ENCODE measurements at regions not wholly inside any gene's neighbourhood (a gene's known extent, or its start where the extent isn't known, plus 50 kb on each side); places are given as distances from the start of the nearest gene placed in this dataset.

DNA sequence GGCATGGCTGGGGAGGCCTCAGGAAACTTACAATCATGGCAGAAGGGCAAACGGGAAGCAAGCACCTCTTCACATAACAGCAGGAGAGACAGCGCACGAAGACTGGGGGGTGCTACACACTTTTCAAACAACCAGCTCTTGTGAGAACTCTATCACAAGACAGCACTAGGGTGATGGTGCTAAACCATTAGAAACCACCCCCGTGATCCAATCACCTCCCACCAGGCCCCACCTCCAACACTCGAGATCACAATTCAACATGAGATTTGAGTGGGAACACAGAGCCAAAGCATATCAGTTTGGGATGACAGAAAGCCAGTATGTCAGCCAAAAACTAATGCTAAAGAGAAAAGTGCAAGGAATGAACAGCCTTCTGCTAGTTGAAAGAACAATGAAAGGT lies 309.8 kb upstream of the CCDC54 start:
- Histone ChIP-seq H3K9me3 (ENCODE audit: control insufficient read depth, low read length) (peaks cover 13% of the 10 kb centered on the region), H3K36me3 (ENCODE audit: control insufficient read depth, insufficient read depth, low read length) (no peaks in the 10 kb centered on the region), H3K4me3 (ENCODE audit: extremely low read depth, insufficient read depth, low read length, poor library complexity, severe bottlenecking) (no peak overlapping the region), H3K4me1 (ENCODE audit: control insufficient read depth, insufficient read depth, low read length, poor library complexity, severe bottlenecking) (peaks cover 37% of the 10 kb centered on the region), H3K27ac (ENCODE audit: low read depth, low read length, severe bottlenecking) (no peak overlapping the region)
- WGBS, 2 experiments (ENCODE audit: insufficient coverage in 2 of 2): 80 to 100% methylated on average over 1 to 3 of the region's 5 CpGs

DNA sequence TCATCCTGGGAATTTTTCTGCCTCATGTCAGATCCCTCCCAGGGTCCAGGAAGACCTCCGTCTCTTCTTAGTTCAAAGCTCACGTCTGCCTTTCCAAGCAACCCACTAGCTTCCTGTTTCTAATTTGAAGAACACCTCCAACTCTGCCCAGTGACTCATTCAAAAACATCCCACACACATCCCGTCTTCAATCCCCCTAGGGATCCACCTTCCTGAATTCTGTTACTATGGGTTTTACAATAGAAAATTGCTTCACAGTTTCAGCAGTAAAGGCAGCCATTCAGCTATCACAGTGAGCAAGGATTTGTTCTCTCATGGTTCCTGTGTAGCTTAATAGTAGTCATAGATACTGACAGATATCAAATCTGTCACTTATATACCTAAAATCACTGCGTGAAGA lies 308.3 kb upstream of the CCDC54 start:
- peaks cover 21% of the 10 kb centered on the region for H3K4me1 ChIP-seq (ENCODE audit: control insufficient read depth, insufficient read depth, low read length, poor library complexity, severe bottlenecking)
- 46 to 50% methylated on average over 2 to 3 of the region's 4 CpGs for WGBS, 2 experiments (ENCODE audit: insufficient coverage in 2 of 2)

DNA sequence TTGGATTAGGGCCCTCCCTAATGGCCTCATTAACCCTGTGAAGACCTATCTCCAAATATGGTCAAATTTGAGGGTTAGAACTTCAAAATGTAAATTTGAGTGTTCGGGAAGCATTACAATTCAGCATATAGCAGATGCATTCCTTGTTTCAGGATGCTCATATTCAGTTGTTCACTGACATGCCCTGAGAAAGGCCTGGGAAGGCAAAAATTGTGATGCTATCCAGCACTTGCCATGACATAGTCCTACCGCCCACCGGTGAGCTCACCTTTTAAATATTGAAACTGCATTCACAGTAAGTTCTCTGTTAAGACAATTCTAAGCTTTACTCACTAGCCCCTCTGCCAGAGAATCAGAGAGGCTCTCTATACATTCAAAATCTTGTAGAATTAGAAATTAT lies 300.3 kb upstream of the CCDC54 start:
- WGBS, 2 experiments (ENCODE audit: insufficient coverage in 2 of 2): 92 to 95% methylated on average over 2 of the region's 3 CpGs
- Histone ChIP-seq H3K27ac (ENCODE audit: low read depth, low read length, severe bottlenecking) (no peak overlapping the region), H3K4me3 (ENCODE audit: extremely low read depth, insufficient read depth, low read length, poor library complexity, severe bottlenecking) (no peak overlapping the region), H3K9me3 (ENCODE audit: control insufficient read depth, low read length) (peaks cover 5% of the 10 kb centered on the region), H3K4me1 (ENCODE audit: control insufficient read depth, insufficient read depth, low read length, poor library complexity, severe bottlenecking) (no peaks in the 10 kb centered on the region), H3K36me3 (ENCODE audit: control insufficient read depth, insufficient read depth, low read length) (no peaks in the 10 kb centered on the region)

More for the DNA sequence above, 308.3 kb upstream of the CCDC54 start:
- Histone ChIP-seq H3K4me3 (ENCODE audit: extremely low read depth, insufficient read depth, low read length, poor library complexity, severe bottlenecking) (no peak overlapping the region), H3K36me3 (ENCODE audit: control insufficient read depth, insufficient read depth, low read length) (no peaks in the 10 kb centered on the region), H3K9me3 (ENCODE audit: control insufficient read depth, low read length) (peaks cover 13% of the 10 kb centered on the region), H3K27ac (ENCODE audit: low read depth, low read length, severe bottlenecking) (peak overlapping the region; percentile 66)

DNA sequence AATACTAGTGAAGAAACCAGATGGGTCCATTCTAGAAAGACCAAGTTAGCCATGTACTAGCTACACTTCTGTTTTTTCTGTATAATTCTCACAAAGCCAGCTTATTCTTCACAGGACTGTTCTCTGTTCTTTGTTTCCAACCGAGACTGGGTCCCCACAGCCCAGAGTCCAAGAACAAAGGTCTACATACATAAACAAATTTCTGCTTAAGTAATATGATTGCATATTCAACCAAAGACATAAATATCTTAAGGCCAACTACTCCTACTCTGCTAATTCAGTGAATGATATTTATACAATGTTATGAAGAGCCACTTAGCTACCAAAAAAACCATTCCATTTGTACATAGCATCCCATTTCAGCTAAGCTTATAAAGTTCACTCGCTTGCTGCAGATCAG lies 299.8 kb upstream of the CCDC54 start:
- Histone ChIP-seq H3K4me3 (ENCODE audit: extremely low read depth, insufficient read depth, low read length, poor library complexity, severe bottlenecking) (no peak overlapping the region), H3K36me3 (ENCODE audit: control insufficient read depth, insufficient read depth, low read length) (no peaks in the 10 kb centered on the region), H3K27ac (ENCODE audit: low read depth, low read length, severe bottlenecking) (no peak overlapping the region), H3K9me3 (ENCODE audit: control insufficient read depth, low read length) (peaks cover 5% of the 10 kb centered on the region), H3K4me1 (ENCODE audit: control insufficient read depth, insufficient read depth, low read length, poor library complexity, severe bottlenecking) (no peaks in the 10 kb centered on the region)
- WGBS, 2 experiments (ENCODE audit: insufficient coverage in 2 of 2): 83% methylated on average over 1 of the region's 2 CpGs; no CpG with 5 or more reads in 1 of the 2 experiments

DNA sequence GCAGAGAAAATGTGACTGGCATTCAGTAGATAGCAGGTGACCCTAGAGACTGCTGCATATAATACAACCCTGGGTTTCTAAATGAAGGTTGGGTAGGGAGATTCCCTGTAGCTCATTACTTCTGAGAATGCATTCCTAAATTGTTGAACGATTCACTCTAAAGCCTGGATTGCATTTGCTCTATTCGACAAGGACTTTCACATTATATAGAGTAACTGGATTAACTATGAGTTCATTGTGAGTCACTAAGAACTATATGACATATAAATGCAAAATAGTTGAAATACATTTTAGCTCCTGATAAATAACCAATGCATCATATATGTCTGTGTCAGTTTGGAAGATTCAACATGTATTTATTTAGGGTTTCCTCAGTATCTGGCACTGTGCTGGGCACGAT lies 294.7 kb upstream of the CCDC54 start:
- H3K9me3 ChIP-seq (ENCODE audit: control insufficient read depth, low read length): no peaks in the 10 kb centered on the region
- WGBS, 2 experiments (ENCODE audit: insufficient coverage in 2 of 2): no CpG with 5 or more reads among the region's 3 CpGs
- no peaks in the 10 kb centered on the region for H3K36me3 ChIP-seq (ENCODE audit: control insufficient read depth, insufficient read depth, low read length)

DNA sequence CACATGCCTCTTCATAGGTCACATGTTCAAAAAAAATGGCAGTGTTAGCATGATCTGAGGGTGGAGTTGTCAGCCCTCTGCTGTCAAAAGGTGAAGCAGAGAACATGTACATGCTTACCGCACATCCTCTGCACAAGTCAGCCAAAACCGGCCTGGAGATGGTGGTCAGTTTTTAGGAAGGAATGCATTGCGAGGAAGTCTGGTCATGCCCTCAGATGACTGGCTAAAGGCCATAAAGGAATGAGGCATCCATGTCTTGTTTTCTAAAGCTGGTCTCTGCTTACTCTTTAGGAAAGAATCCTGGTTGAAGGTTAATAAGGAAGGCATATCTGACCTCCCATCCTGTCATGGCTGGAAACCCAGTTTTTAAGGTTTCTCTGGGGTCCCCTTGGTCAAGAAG lies 292.0 kb upstream of the CCDC54 start:
- WGBS, 2 experiments (ENCODE audit: insufficient coverage in 2 of 2): 94 to 100% methylated on average over 3 of the region's 3 CpGs
- Histone ChIP-seq H3K4me1 (ENCODE audit: control insufficient read depth, insufficient read depth, low read length, poor library complexity, severe bottlenecking) (no peaks in the 10 kb centered on the region), H3K27ac (ENCODE audit: low read depth, low read length, severe bottlenecking) (no peak overlapping the region), H3K4me3 (ENCODE audit: extremely low read depth, insufficient read depth, low read length, poor library complexity, severe bottlenecking) (no peak overlapping the region), H3K9me3 (ENCODE audit: control insufficient read depth, low read length) (no peaks in the 10 kb centered on the region), H3K36me3 (ENCODE audit: control insufficient read depth, insufficient read depth, low read length) (no peaks in the 10 kb centered on the region)

More for the DNA sequence above, 294.7 kb upstream of the CCDC54 start:
- H3K27ac ChIP-seq (ENCODE audit: low read depth, low read length, severe bottlenecking): no peak overlapping the region
- H3K4me1 ChIP-seq (ENCODE audit: control insufficient read depth, insufficient read depth, low read length, poor library complexity, severe bottlenecking): no peaks in the 10 kb centered on the region
- H3K4me3 ChIP-seq (ENCODE audit: extremely low read depth, insufficient read depth, low read length, poor library complexity, severe bottlenecking): no peak overlapping the region

DNA sequence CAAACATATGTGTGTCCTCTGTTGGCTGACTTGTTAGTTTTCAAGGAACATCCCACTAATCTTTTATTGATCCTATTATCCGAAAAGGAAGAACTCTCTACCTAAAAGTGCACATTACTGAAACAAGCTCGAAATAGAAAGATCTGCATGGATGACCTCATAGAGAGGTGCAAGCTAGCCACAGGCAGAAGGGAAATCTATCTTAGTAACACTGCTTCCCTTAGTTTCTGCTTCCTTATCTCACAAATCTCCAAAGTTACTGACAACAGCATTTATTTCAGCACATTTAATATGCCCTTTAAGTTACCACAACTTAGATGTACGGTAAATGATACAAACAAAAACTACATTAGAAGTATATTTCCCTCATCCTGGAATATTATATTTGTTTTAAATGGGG lies 285.1 kb upstream of the CCDC54 start:
- Histone ChIP-seq H3K9me3 (ENCODE audit: control insufficient read depth, low read length) (no peaks in the 10 kb centered on the region), H3K27ac (ENCODE audit: low read depth, low read length, severe bottlenecking) (no peak overlapping the region), H3K36me3 (ENCODE audit: control insufficient read depth, insufficient read depth, low read length) (no peaks in the 10 kb centered on the region), H3K4me3 (ENCODE audit: extremely low read depth, insufficient read depth, low read length, poor library complexity, severe bottlenecking) (no peak overlapping the region), H3K4me1 (ENCODE audit: control insufficient read depth, insufficient read depth, low read length, poor library complexity, severe bottlenecking) (no peaks in the 10 kb centered on the region)
- 95 to 100% methylated on average over 1 to 2 of the region's 3 CpGs for WGBS, 2 experiments (ENCODE audit: insufficient coverage in 2 of 2)

DNA sequence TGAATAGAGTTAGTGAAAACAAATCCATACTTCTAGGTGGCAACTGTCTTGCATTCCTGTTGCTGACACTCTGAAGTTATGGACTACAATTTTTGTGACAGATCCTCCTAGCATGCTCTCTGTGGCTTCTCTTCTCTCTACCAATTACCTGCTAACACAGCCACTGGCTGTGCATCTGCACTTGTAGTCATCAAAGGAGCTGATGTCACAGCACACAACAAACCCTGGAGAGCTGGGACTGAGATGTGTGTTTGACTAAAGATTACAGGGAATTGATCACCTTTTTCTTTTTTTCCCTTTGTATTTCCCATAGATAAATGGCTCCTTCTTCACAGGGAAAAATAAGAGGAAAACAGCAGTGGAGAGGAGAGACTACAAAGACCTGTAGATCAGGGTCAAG lies 278.4 kb upstream of the CCDC54 start:
- Histone ChIP-seq H3K27ac (ENCODE audit: low read depth, low read length, severe bottlenecking) (no peak overlapping the region), H3K9me3 (ENCODE audit: control insufficient read depth, low read length) (no peaks in the 10 kb centered on the region), H3K36me3 (ENCODE audit: control insufficient read depth, insufficient read depth, low read length) (no peaks in the 10 kb centered on the region), H3K4me1 (ENCODE audit: control insufficient read depth, insufficient read depth, low read length, poor library complexity, severe bottlenecking) (no peaks in the 10 kb centered on the region), H3K4me3 (ENCODE audit: extremely low read depth, insufficient read depth, low read length, poor library complexity, severe bottlenecking) (no peak overlapping the region)

DNA sequence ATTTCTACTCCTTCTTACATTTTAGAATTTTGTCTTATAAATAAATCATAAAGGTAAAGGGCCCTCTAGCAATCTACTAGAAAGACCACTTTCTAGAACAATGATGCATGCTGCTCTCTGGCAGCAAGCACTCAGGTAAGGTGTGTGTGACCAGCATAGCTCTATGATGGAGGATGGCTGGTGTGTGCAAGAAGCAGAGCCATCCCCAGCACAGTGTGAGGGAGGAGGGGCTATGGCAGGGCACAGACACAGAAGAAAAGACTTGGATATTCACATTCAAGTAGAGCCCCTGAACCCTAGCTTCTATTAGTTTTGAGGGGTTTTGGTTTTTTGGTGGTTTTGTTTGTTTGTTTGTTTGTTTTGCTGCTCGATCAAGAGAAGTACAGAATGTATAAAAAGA lies 277.1 kb upstream of the CCDC54 start:
- no peak overlapping the region for H3K4me3 ChIP-seq (ENCODE audit: extremely low read depth, insufficient read depth, low read length, poor library complexity, severe bottlenecking)
- no peak overlapping the region for H3K27ac ChIP-seq (ENCODE audit: low read depth, low read length, severe bottlenecking)
- WGBS, 2 experiments (ENCODE audit: insufficient coverage in 2 of 2): no CpG with 5 or more reads among the region's 1 CpG
- no peaks in the 10 kb centered on the region for H3K9me3 ChIP-seq (ENCODE audit: control insufficient read depth, low read length)
- no peaks in the 10 kb centered on the region for H3K36me3 ChIP-seq (ENCODE audit: control insufficient read depth, insufficient read depth, low read length)
- no peaks in the 10 kb centered on the region for H3K4me1 ChIP-seq (ENCODE audit: control insufficient read depth, insufficient read depth, low read length, poor library complexity, severe bottlenecking)

DNA sequence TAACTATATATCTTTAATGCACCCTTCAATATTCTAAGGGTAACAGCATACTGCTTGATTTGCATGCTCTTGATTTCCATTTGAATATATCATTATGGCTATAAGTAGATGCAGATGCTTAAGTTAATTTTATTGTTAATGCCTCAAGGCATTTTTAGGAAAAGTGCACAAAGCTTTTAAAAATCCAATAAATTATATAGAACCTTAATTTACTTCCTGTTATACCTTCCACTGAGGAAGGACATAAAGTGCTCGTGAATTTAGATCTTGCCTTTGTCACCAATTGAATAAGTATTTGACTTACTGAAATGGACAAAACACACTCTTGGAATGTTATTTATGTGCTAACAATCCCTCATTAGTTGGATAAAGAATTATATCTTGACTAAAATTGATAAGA lies 276.7 kb upstream of the CCDC54 start:
- Histone ChIP-seq H3K9me3 (ENCODE audit: control insufficient read depth, low read length) (no peaks in the 10 kb centered on the region), H3K36me3 (ENCODE audit: control insufficient read depth, insufficient read depth, low read length) (no peaks in the 10 kb centered on the region), H3K4me1 (ENCODE audit: control insufficient read depth, insufficient read depth, low read length, poor library complexity, severe bottlenecking) (no peaks in the 10 kb centered on the region), H3K27ac (ENCODE audit: low read depth, low read length, severe bottlenecking) (no peak overlapping the region), H3K4me3 (ENCODE audit: extremely low read depth, insufficient read depth, low read length, poor library complexity, severe bottlenecking) (no peak overlapping the region)
- WGBS, 2 experiments (ENCODE audit: insufficient coverage in 2 of 2): no CpG with 5 or more reads among the region's 1 CpG

DNA sequence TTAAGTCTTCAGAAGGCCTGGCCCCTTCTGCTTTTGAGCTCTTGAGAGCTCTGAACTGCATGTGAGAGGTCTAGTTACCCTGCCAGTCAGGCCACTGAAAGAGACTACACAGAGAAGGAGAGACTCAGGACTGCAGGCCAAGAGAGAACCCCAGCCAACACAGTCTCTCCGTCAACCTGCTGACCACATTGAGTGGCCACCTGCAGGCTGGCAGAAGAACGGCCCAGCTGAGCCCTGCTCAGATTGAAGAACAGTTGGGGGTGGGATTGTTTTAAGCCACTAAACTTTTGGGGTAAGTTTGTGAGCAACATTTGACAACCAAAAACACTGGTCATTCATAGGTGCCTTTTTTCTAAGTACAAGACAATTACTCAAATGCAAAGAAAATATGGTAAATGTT lies 273.5 kb upstream of the CCDC54 start:
- WGBS, 2 experiments (ENCODE audit: insufficient coverage in 2 of 2): 100% methylated on average over 2 of the region's 2 CpGs; no CpG with 5 or more reads in 1 of the 2 experiments
- H3K36me3 ChIP-seq (ENCODE audit: control insufficient read depth, insufficient read depth, low read length): no peaks in the 10 kb centered on the region
- H3K9me3 ChIP-seq (ENCODE audit: control insufficient read depth, low read length): no peaks in the 10 kb centered on the region
- no peaks in the 10 kb centered on the region for H3K4me1 ChIP-seq (ENCODE audit: control insufficient read depth, insufficient read depth, low read length, poor library complexity, severe bottlenecking)
- H3K27ac ChIP-seq (ENCODE audit: low read depth, low read length, severe bottlenecking): no peak overlapping the region
- no peak overlapping the region for H3K4me3 ChIP-seq (ENCODE audit: extremely low read depth, insufficient read depth, low read length, poor library complexity, severe bottlenecking)

DNA sequence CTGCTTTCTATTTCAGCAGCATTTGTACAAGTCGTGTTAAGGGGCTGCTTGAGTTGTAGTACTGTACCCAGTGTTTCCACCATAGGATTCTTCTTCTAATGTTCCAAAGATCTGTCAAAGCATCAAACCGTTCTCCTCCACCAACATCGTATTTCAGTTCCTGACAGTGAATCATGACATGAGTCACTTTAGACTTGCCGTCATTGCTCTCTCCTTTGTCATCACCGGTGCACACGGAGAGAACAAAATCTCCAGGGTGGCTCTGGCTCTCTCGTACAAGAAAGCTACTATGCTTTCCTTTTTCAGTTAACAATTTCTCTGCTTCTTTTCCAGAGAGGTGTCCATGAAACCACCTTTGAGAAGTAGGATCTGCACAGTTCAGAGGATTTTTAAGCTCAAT lies 270.9 kb upstream of the CCDC54 start:
- H3K36me3 ChIP-seq (ENCODE audit: control insufficient read depth, insufficient read depth, low read length): no peaks in the 10 kb centered on the region

More for the DNA sequence above, 270.9 kb upstream of the CCDC54 start:
- Histone ChIP-seq H3K4me1 (ENCODE audit: control insufficient read depth, insufficient read depth, low read length, poor library complexity, severe bottlenecking) (no peaks in the 10 kb centered on the region), H3K27ac (ENCODE audit: low read depth, low read length, severe bottlenecking) (no peak overlapping the region), H3K9me3 (ENCODE audit: control insufficient read depth, low read length) (no peaks in the 10 kb centered on the region), H3K4me3 (ENCODE audit: extremely low read depth, insufficient read depth, low read length, poor library complexity, severe bottlenecking) (no peak overlapping the region)
- WGBS, 2 experiments (ENCODE audit: insufficient coverage in 2 of 2): 86 to 94% methylated on average over 6 to 7 of the region's 7 CpGs
